ENCODE measurements at regions not wholly inside any gene's neighbourhood (a gene's known extent, or its start where the extent isn't known, plus 50 kb on each side); places are given as distances from the start of the nearest gene placed in this dataset.
A peak's percentile ranks its signal among the peaks of the same experiment; 100 is the strongest.
"Not testable (repeated sequence)": the region's sequence is repeated elsewhere in the genome, so short reads cannot be mapped to it uniquely, and the experiment has no call there.

DNA sequence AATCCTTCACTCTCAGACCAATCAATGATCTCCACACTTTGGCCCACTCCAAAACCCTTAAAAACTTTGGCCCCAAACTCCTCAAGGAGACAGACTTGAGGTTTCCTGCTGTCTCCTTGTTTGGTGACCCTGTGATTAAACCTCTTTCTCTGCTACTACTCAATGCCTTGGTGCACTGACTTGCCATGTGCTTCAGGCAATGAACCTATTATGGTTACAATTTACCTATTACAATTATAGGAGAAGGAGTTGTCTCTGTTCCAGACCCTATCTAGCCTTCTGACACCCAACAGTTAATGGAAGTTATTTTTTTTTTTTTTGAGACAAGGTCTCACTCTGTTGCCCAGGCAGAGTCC is 263.1 kb downstream of the STIM2 start:
- Histone ChIP-seq H3K27ac (replicated peaks in 1 of 4) (no peak overlapping the region), H3K27me3 (no peaks in the 10 kb centered on the region), H3K36me3 (no peaks in the 10 kb centered on the region), H3K9me3 (no peaks in the 10 kb centered on the region), H3K4me1 (no peaks in the 10 kb centered on the region), H3K4me3 (no peak overlapping the region)
- intact Hi-C loops (cut with DNase I) = no loop called here
- TF ChIP-seq POLR2AphosphoS5 (IDR thresholded peaks at IDR 0.05) (no peak), EP300 (IDR thresholded peaks at IDR 0.05) (no peak), CTCF (IDR thresholded peaks at IDR 0.05) (no peak), POLR2A (IDR thresholded peaks at IDR 0.05; ENCODE audit: low read depth) (no peak)
- DNase-seq (ENCODE audit: extremely low spot score) = no peak

DNA sequence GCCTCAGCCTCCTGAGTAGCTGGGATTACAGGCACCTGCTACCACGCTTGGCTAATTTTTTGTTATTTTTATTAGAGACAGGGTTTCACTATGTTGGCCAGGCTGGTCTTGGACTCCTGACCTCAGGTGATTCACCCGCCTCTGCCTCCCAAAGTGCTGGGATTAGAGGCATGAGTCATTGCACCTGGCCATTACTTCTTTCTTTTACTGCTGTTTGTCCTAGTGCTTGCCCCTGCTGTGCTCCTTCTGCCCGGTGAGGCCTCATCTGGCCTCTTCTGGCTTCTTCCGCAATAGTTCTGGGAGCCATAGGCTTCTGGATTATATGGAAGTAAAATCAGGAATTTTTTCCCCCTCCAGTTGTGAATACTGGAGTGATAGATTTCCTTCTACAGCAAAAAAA is 266.3 kb downstream of the STIM2 start:
- H3K27me3 ChIP-seq; H3K9me3 ChIP-seq; intact Hi-C loops (cut with DNase I); H3K36me3 ChIP-seq; H3K4me3 ChIP-seq; H3K27ac ChIP-seq (replicated peaks in 1 of 4); H3K4me1 ChIP-seq: not testable (repeated sequence)
- WGBS = 93% methylated on average over 4 of the region's 4 CpGs
- peak; percentile 62 for DNase-seq (ENCODE audit: extremely low spot score)

DNA sequence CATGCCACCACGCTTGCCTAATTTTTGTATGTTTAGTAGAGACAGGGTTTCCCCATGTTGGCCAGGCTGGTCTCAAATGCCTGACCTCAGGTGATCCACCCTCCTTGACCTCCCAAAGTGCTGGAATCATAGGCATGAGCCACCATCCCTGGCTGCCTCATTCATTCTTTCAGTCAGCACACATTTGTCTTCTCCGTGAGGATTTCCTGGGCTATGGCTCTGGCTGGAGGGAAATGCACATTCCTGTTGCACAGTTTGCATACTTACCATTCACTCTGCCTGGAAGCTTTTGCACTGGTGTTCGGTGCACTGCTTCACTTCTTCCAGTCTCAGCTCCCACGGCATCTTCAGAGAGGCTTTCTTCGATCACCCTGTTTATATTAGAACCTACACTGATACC is 267.8 kb downstream of the STIM2 start:
- no peak overlapping the region for H3K4me3 ChIP-seq
- 71% methylated on average over 5 of the region's 5 CpGs for WGBS
- H3K4me1 ChIP-seq = no peaks in the 10 kb centered on the region
- intact Hi-C loops (cut with DNase I) = no loop called here
- H3K9me3 ChIP-seq = no peaks in the 10 kb centered on the region
- peak; percentile 62 for DNase-seq (ENCODE audit: extremely low spot score)
- no peaks in the 10 kb centered on the region for H3K36me3 ChIP-seq
- H3K27me3 ChIP-seq = no peaks in the 10 kb centered on the region
- TF ChIP-seq POLR2A (IDR thresholded peaks at IDR 0.05; ENCODE audit: low read depth) = no peak
- no peak for TF ChIP-seq CTCF (IDR thresholded peaks at IDR 0.05)
- TF ChIP-seq EP300 (IDR thresholded peaks at IDR 0.05) = no peak
- TF ChIP-seq POLR2AphosphoS5 (IDR thresholded peaks at IDR 0.05) = no peak
- H3K27ac ChIP-seq (replicated peaks in 1 of 4) = no peak overlapping the region

GRCh38 chr4:27129871-27130366 is 269.3 kb downstream of the STIM2 start:
- TF ChIP-seq POLR2A (IDR thresholded peaks at IDR 0.05; ENCODE audit: low read depth) = no peak
- no peak for TF ChIP-seq POLR2AphosphoS5 (IDR thresholded peaks at IDR 0.05)
- no peak for TF ChIP-seq CTCF (IDR thresholded peaks at IDR 0.05)
- no peak for TF ChIP-seq EP300 (IDR thresholded peaks at IDR 0.05)
- peak; percentile 90 for DNase-seq (ENCODE audit: extremely low spot score)
- no peak overlapping the region for H3K27ac ChIP-seq (replicated peaks in 1 of 4)

DNA sequence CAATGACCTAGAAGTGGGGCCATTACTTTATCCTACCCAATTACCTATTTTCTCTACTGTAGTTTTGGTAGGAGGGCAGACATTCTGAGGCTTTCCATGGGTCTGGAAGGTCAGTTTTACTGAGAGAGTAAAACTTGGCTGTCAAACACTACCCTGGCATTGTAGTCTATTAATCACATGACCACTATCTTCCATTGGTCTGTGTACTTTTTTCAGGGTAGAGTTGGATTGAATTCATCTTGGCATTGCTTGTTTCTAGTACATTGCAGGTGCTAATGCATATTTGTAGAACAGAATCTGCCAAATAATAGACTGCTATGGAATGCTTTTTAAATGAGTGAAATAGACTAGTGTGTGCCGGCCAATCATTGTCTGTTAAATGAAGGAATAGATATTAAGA is 271.9 kb downstream of the STIM2 start:
- Histone ChIP-seq H3K4me1 (no peaks in the 10 kb centered on the region), H3K27ac (replicated peaks in 1 of 4) (no peak overlapping the region), H3K4me3 (no peak overlapping the region), H3K27me3 (no peaks in the 10 kb centered on the region), H3K36me3 (no peaks in the 10 kb centered on the region), H3K9me3 (peaks cover 0 to 11% (median 8%) of the 10 kb centered on the region in 4 donors)
- TF ChIP-seq POLR2AphosphoS5 (IDR thresholded peaks at IDR 0.05) (no peak), POLR2A (IDR thresholded peaks at IDR 0.05; ENCODE audit: low read depth) (no peak), EP300 (IDR thresholded peaks at IDR 0.05) (no peak), CTCF (IDR thresholded peaks at IDR 0.05) (no peak)
- DNase-seq (ENCODE audit: extremely low spot score) = no peak
- 81% methylated on average over 1 of the region's 1 CpG for WGBS
- intact Hi-C loops (cut with DNase I) = no loop called here

More at GRCh38 chr4:27129871-27130366, 269.3 kb downstream of the STIM2 start:
- no peaks in the 10 kb centered on the region for H3K27me3 ChIP-seq
- H3K36me3 ChIP-seq = no peaks in the 10 kb centered on the region
- WGBS = 52% methylated on average over 7 of the region's 7 CpGs
- intact Hi-C loops (cut with DNase I) = no loop called here
- no peaks in the 10 kb centered on the region for H3K4me1 ChIP-seq
- H3K9me3 ChIP-seq = no peaks in the 10 kb centered on the region
- no peak overlapping the region for H3K4me3 ChIP-seq

Measured in esophagus muscularis mucosa (tissue), 4 donors.